HG02981 (cell line): ENCODE measurements at regions not wholly inside any gene's neighbourhood (a gene's known extent, or its start where the extent isn't known, plus 50 kb on each side); places are given as distances from the start of the nearest gene placed in this dataset.

ENCODE experiments used
- ATAC-seq: cut with Tn5 transposase; IDR thresholded peaks from one replicate; pipeline ENCODE4 v1.9.1; 2021; ENCODE audit warnings: mild to moderate bottlenecking, moderate library complexity; ENCODE audit not compliant: unreplicated experiment

DNA sequence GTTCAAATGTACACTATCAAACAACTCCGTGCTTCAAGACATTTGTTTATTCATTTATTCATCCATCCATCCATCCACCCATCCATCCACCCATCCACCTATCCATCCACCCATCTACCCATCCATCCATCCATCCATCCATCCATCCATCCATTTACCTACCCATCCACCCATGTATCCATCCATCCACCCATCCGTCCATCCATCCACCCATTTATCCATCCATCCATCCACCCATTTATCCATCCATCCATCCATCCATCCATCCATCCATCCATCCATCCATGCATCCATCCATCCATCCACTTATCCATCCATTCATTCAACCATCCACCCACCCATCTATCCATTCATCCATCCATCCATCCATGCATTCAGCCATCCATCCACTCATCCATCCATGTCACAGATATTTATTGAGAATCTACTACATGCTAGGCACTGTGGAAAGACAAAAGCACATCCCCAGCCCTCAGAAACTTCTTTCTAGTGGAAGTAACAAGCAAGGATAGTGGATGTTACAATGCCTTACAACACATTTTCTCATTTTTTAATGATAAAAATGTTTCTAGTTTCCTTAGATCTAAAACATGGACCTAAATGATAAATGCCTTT is 237.6 kb downstream of the ZNF536 start:
- ATAC-seq: no peak

DNA sequence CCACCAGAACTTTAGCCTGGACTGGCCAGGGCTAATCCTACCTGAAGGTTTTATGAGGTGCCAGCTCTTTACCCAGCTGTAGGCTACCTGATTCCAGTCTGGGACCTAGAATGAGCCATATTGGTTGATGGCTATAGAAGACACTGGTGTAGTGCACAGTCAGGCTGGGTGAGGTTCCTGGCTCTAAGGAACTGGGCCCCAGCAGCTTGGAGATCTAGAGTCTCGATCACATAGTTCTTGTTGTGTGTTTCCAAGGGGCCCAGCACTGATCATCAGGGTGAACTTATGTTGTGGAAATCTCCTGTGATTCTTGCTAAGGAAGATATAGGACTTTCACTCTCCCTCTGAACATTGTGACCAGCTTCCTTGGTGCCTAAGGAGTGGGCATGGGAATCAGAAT is 236.3 kb downstream of the ZNF536 start:
- no peak for ATAC-seq
